ENCODE measurements at regions not wholly inside any gene's neighbourhood (a gene's known extent, or its start where the extent isn't known, plus 50 kb on each side); places are given as distances from the start of the nearest gene placed in this dataset.

DNA sequence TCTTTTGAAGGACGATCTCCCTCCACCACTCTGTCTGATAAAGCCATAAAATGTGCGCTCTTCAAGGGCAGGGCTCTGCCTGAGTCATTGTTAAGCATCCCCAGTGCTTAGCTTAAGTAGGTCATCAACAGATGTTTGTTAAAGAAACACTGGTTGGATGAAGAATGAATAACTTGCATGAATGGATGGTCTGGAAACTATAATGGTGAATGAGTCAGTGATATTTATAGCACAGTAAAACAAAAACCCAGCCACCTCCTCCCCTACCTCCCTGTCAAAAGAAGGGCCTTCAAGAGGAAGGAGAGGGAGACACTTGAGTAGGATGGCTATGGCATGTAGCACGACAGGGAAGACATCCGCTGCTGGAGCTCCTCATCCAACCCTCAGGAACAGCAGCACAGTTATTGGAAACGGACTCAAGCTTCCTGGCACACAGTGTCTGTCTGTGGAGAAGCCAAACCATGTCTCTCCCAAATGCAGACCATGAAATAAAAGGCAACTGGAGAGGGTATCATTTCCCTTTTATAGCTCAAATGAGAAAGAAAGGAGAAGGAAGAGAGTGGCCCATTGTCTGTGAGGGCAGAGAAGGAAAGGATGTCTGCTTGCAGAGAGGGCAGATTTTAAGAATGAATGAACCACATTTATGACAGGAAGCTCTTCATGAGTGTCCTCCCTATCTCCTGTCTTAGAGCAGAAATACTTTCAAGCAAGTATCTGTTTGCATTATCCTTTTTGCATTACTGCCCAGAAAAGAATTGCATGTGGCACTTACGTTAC lies 183.5 kb upstream of the UBL3 start:
- H3K4me3 ChIP-seq: no peak overlapping the region
- no peaks in the 10 kb centered on the region; the same call in 1 of the 2 replicates for H3K4me1 ChIP-seq (replicated peaks; ENCODE audit: insufficient read depth)
- no peaks in the 10 kb centered on the region for H3K27me3 ChIP-seq (ENCODE audit: insufficient read depth, low read depth)
- no peak overlapping the region for H3K27ac ChIP-seq
- no peaks in the 10 kb centered on the region for H3K36me3 ChIP-seq (ENCODE audit: low read depth)
- H3K79me2 ChIP-seq (ENCODE audit: low read depth): no peaks in the 10 kb centered on the region
- no peaks in the 10 kb centered on the region for H4K20me1 ChIP-seq (ENCODE audit: insufficient read depth)
- ChIA-PET POLR2A (ENCODE audit: unreplicated experiment) (no interaction called here), CTCF (no interaction called here)
- no peak overlapping the region for H2AFZ ChIP-seq
- TF ChIP-seq EZH2 (IDR thresholded peaks at IDR 0.05; ENCODE audit: low read depth): no peak
- TF ChIP-seq, protein P1, sequence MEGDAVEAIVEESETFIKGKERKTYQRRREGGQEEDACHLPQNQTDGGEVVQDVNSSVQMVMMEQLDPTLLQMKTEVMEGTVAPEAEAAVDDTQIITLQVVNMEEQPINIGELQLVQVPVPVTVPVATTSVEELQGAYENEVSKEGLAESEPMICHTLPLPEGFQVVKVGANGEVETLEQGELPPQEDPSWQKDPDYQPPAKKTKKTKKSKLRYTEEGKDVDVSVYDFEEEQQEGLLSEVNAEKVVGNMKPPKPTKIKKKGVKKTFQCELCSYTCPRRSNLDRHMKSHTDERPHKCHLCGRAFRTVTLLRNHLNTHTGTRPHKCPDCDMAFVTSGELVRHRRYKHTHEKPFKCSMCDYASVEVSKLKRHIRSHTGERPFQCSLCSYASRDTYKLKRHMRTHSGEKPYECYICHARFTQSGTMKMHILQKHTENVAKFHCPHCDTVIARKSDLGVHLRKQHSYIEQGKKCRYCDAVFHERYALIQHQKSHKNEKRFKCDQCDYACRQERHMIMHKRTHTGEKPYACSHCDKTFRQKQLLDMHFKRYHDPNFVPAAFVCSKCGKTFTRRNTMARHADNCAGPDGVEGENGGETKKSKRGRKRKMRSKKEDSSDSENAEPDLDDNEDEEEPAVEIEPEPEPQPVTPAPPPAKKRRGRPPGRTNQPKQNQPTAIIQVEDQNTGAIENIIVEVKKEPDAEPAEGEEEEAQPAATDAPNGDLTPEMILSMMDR (conservative IDR thresholded peaks at IDR 0.05): no peak
- H3F3A ChIP-seq (ENCODE audit: insufficient read depth, low read depth): peaks cover 4% of the 10 kb centered on the region; the same call in 1 of the 2 replicates
- BruUV-seq (replicated peaks): no TSS peak
- H3K9me3 ChIP-seq (ENCODE audit: insufficient read depth, low read depth): no peaks in the 10 kb centered on the region
- DNase-seq: peak in 1 of 2 experiments; percentile 50
- no peak overlapping the region for H3K4me2 ChIP-seq
- no peaks in the 10 kb centered on the region for H3K9me2 ChIP-seq (ENCODE audit: insufficient read depth)
- intact Hi-C loops (cut with micrococcal nuclease; ENCODE audit: unreplicated experiment): no loop called here

DNA sequence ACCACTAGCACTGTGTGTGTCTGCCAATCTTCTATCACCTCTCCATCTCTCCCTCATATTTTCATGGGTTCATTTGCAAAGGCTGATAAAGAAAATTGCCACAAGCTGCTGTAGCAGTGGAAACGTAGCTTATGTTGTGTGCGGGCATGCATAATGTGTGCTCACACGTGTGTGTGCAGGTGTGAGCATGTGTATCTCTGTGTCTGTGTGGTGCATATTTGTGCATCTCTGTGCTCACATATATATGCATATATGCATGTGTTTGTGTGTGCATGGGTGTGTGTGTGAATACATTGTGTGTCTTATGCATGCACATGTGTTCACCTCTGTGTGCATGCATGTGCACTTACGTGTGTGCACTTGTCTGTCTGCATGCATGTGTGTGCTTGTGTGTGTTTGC lies 181.8 kb upstream of the UBL3 start:
- Histone ChIP-seq H3K4me1 (replicated peaks; ENCODE audit: insufficient read depth) (no peaks in the 10 kb centered on the region; the same call in 1 of the 2 replicates), H3F3A (ENCODE audit: insufficient read depth, low read depth) (peaks cover 4% of the 10 kb centered on the region; the same call in 1 of the 2 replicates), H3K27me3 (ENCODE audit: insufficient read depth, low read depth) (no peaks in the 10 kb centered on the region), H3K4me3 (no peak overlapping the region), H3K9me3 (ENCODE audit: insufficient read depth, low read depth) (no peaks in the 10 kb centered on the region), H3K27ac (no peak overlapping the region), H3K4me2 (no peak overlapping the region), H3K9me2 (ENCODE audit: insufficient read depth) (no peaks in the 10 kb centered on the region), H3K36me3 (ENCODE audit: low read depth) (no peaks in the 10 kb centered on the region), H4K20me1 (ENCODE audit: insufficient read depth) (no peaks in the 10 kb centered on the region), H3K79me2 (ENCODE audit: low read depth) (no peaks in the 10 kb centered on the region), H2AFZ (no peak overlapping the region)
- no TSS peak for BruUV-seq (replicated peaks)
- intact Hi-C loops (cut with micrococcal nuclease; ENCODE audit: unreplicated experiment): no loop called here
- POLR2A ChIA-PET (ENCODE audit: unreplicated experiment): no interaction called here
- DNase-seq: no peak
- CTCF ChIA-PET: no interaction called here
- no peak for TF ChIP-seq EZH2 (IDR thresholded peaks at IDR 0.05; ENCODE audit: low read depth)
- TF ChIP-seq, protein P1 (conservative IDR thresholded peaks at IDR 0.05): no peak

DNA sequence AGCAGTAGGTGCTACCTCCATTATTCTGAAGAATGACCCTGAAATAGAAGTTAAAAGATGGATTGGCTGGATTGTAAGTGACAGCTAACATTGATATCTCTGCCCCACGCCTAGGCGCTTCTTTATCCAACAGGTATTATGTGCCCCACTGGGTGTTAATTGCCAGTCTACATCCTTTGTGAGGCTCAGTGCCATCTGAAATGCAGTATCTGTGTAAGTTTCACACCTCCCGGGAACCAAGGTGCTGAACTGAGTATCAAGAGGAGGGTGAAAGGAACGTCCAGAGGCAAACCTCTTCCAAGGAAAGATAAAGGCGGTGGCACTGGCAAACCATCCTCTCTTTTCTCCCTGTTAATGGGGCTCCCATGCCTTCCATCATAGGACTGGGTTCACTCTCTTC lies 181.1 kb upstream of the UBL3 start:
- BruUV-seq (replicated peaks): no TSS peak
- intact Hi-C loops (cut with micrococcal nuclease; ENCODE audit: unreplicated experiment): no loop called here

More for the DNA sequence above, 181.1 kb upstream of the UBL3 start:
- H3K27me3 ChIP-seq (ENCODE audit: insufficient read depth, low read depth): no peaks in the 10 kb centered on the region
- POLR2A ChIA-PET (ENCODE audit: unreplicated experiment): no interaction called here
- DNase-seq: no peak
- H2AFZ ChIP-seq: no peak overlapping the region
- H3K9me2 ChIP-seq (ENCODE audit: insufficient read depth): no peaks in the 10 kb centered on the region
- H3K27ac ChIP-seq: no peak overlapping the region
- no peaks in the 10 kb centered on the region for H3K36me3 ChIP-seq (ENCODE audit: low read depth)
- no peaks in the 10 kb centered on the region; the same call in 1 of the 2 replicates for H3K4me1 ChIP-seq (replicated peaks; ENCODE audit: insufficient read depth)
- no peak overlapping the region for H3K4me2 ChIP-seq
- no peaks in the 10 kb centered on the region for H4K20me1 ChIP-seq (ENCODE audit: insufficient read depth)
- CTCF ChIA-PET: no interaction called here
- TF ChIP-seq, protein P1 (conservative IDR thresholded peaks at IDR 0.05): no peak
- no peak for TF ChIP-seq EZH2 (IDR thresholded peaks at IDR 0.05; ENCODE audit: low read depth)
- H3K4me3 ChIP-seq: no peak overlapping the region
- H3F3A ChIP-seq (ENCODE audit: insufficient read depth, low read depth): peaks cover 4% of the 10 kb centered on the region; the same call in 1 of the 2 replicates
- no peaks in the 10 kb centered on the region for H3K79me2 ChIP-seq (ENCODE audit: low read depth)
- no peaks in the 10 kb centered on the region for H3K9me3 ChIP-seq (ENCODE audit: insufficient read depth, low read depth)

All from PC-9 (cell line).